ENCODE measurements at regions not wholly inside any gene's neighbourhood (a gene's known extent, or its start where the extent isn't known, plus 50 kb on each side); places are given as distances from the start of the nearest gene placed in this dataset.
"Not testable (repeated sequence)": the region's sequence is repeated elsewhere in the genome, so short reads cannot be mapped to it uniquely, and the experiment has no call there.

DNA sequence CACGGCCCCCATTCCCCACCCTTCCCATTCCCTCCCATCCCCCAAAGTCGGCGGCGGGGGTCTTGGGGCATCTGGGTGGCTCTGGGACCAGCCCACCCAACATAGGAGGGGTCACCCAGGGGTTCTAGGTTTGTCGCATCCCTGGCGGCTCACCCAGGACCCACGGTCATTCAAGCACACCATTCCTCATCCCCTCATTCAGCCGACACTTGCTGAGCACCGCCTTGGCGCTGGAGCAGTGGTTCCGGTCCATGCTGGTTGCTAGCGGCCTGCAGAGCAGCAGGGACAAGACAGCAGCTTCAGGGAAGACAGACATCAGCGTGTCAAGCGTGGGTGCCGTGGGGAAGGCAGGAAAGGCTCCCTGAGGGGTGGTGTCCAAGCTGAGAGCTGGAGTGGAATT lies 50.5 kb upstream of the OTOS start:
- no peak overlapping the region for H3K27ac Mint-ChIP-seq (ENCODE audit: low read depth)
- no peak overlapping the region for H3K4me3 Mint-ChIP-seq
- no peaks in the 10 kb centered on the region for H3K36me3 Mint-ChIP-seq (ENCODE audit: insufficient read depth)
- no peak for DNase-seq (ENCODE audit: low spot score in 2 of 2)
- H3K9me3 Mint-ChIP-seq, result no peaks in the 10 kb centered on the region
- peaks cover 47% of the 10 kb centered on the region for H3K27me3 Mint-ChIP-seq
- ATAC-seq (replicated peaks; ENCODE audit: extremely low read depth, poor library complexity, severe bottlenecking), result no peak
- no peaks in the 10 kb centered on the region for H3K4me1 Mint-ChIP-seq

DNA sequence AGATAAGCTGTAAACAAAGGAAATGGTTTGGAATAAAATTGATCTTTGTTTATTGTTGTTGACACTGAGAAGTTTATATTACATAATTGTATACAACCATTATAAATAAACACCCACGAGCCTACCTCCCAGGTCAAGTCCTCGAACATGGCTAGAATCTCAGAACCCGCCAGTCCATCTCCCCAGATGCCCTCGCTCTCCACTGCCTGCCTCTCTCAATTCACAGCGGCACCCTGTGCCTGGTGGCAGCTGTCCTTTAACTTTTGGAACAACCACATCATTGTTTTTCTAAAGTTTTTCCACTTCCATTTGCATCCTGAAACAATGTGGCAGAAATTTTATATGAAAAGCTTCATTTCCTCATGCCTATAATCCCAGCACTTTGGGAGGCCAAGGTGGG lies 52.2 kb upstream of the OTOS start:
- ATAC-seq (replicated peaks; ENCODE audit: extremely low read depth, poor library complexity, severe bottlenecking) (no peak), DNase-seq (ENCODE audit: low spot score in 2 of 2) (no peak)
- Mint-ChIP-seq H3K4me1 (no peaks in the 10 kb centered on the region), H3K9me3 (no peaks in the 10 kb centered on the region), H3K4me3 (no peak overlapping the region), H3K36me3 (ENCODE audit: insufficient read depth) (no peaks in the 10 kb centered on the region), H3K27ac (ENCODE audit: low read depth) (peak overlapping the region; percentile 24), H3K27me3 (peaks cover 34% of the 10 kb centered on the region)

- not testable (repeated sequence) for DNase-seq (ENCODE audit: low spot score in 2 of 2); H3K36me3 Mint-ChIP-seq (ENCODE audit: insufficient read depth); H3K27ac Mint-ChIP-seq (ENCODE audit: low read depth); H3K9me3 Mint-ChIP-seq; ATAC-seq (replicated peaks; ENCODE audit: extremely low read depth, poor library complexity, severe bottlenecking); H3K4me3 Mint-ChIP-seq; H3K4me1 Mint-ChIP-seq
- peaks cover 34% of the 10 kb centered on the region for H3K27me3 Mint-ChIP-seq
These were observed 53.9 kb upstream of the OTOS start for GRCh38 chr2:240194341-240194762.

GRCh38 chr2:240195316-240195861 lies 54.9 kb upstream of the OTOS start:
- Mint-ChIP-seq H3K9me3 (no peaks in the 10 kb centered on the region), H3K27me3 (peaks cover 34% of the 10 kb centered on the region), H3K27ac (ENCODE audit: low read depth) (no peak overlapping the region), H3K4me3 (no peak overlapping the region), H3K36me3 (ENCODE audit: insufficient read depth) (no peaks in the 10 kb centered on the region), H3K4me1 (no peaks in the 10 kb centered on the region)
- DNase-seq (ENCODE audit: low spot score in 2 of 2) (no peak), ATAC-seq (replicated peaks; ENCODE audit: extremely low read depth, poor library complexity, severe bottlenecking) (no peak)

DNA sequence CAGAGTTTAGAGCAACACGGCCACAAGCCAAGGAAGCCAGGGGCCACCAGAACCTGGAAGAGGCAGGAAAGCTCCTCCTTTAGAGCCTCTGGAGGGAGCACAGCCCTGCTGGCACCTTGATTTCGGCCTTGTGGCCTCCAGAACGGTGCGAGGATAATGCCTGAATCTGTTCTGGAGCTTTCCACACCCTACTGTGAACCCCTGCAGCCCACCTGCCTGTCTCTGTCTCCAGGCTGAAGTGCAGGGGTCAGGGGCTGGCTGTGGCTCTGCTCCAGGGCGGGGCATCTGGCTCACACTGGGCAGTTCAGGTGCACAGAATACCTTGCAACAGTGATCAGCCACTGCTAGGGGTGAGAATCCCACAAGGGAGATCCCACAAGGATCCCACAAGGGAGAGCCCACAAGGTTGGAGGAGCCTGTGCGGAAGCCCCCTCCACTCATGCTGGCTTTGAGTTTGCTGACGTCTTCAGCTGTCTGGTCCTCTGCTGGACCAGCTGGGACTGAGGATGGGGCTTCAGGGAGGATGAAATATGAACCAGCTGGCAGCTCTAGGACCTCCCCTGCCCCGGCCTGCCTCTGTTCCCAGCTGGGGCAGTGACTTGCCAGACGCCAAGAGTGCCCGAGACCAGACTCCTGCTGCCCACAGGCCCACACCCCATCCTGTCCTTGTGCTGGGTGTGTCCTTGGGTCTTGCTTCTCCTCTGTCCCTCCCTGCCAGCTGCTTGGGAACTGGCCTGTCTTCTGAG lies 56.4 kb upstream of the OTOS start:
- ATAC-seq (replicated peaks; ENCODE audit: extremely low read depth, poor library complexity, severe bottlenecking) (no peak), DNase-seq (ENCODE audit: low spot score in 2 of 2) (no peak)
- Mint-ChIP-seq H3K4me3 (no peak overlapping the region), H3K27me3 (peaks cover 36% of the 10 kb centered on the region), H3K36me3 (ENCODE audit: insufficient read depth) (no peaks in the 10 kb centered on the region), H3K4me1 (no peaks in the 10 kb centered on the region), H3K9me3 (no peaks in the 10 kb centered on the region), H3K27ac (ENCODE audit: low read depth) (no peak overlapping the region)

GRCh38 chr2:240197462-240198139 lies 57.1 kb upstream of the OTOS start:
- H3K4me1 Mint-ChIP-seq, result no peaks in the 10 kb centered on the region
- H3K9me3 Mint-ChIP-seq, result no peaks in the 10 kb centered on the region
- no peak for DNase-seq (ENCODE audit: low spot score in 2 of 2)
- H3K4me3 Mint-ChIP-seq, result no peak overlapping the region
- ATAC-seq (replicated peaks; ENCODE audit: extremely low read depth, poor library complexity, severe bottlenecking), result no peak
- no peaks in the 10 kb centered on the region for H3K36me3 Mint-ChIP-seq (ENCODE audit: insufficient read depth)
- peaks cover 30% of the 10 kb centered on the region for H3K27me3 Mint-ChIP-seq
- no peak overlapping the region for H3K27ac Mint-ChIP-seq (ENCODE audit: low read depth)

DNA sequence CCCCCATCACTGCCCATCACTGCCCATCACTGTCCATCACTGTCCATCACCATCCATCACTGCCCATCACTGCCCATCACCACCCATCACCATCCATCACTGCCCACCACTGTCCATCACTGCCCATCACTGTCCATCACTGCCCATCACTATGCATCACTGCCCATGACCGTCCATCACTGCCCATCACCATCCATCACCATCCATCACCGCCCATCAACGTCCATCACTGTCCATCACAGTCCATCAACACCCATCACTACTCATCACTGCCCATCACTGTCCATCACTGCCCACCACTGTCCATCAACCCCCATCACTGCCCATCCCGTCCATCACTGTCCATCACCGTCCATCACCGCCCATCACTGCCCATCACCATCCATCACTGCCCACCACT lies 57.8 kb upstream of the OTOS start:
- no peak for ATAC-seq (replicated peaks; ENCODE audit: extremely low read depth, poor library complexity, severe bottlenecking)
- DNase-seq (ENCODE audit: low spot score in 2 of 2), result no peak
- Mint-ChIP-seq H3K27me3 (peaks cover 30% of the 10 kb centered on the region), H3K27ac (ENCODE audit: low read depth) (no peak overlapping the region), H3K9me3 (no peaks in the 10 kb centered on the region), H3K36me3 (ENCODE audit: insufficient read depth) (no peaks in the 10 kb centered on the region), H3K4me3 (no peak overlapping the region), H3K4me1 (no peaks in the 10 kb centered on the region)

GRCh38 chr2:240199133-240199870 lies 58.8 kb upstream of the OTOS start:
- no peak overlapping the region for H3K4me3 Mint-ChIP-seq
- H3K4me1 Mint-ChIP-seq, result no peaks in the 10 kb centered on the region
- H3K36me3 Mint-ChIP-seq (ENCODE audit: insufficient read depth), result no peaks in the 10 kb centered on the region
- H3K27me3 Mint-ChIP-seq, result peaks cover 34% of the 10 kb centered on the region
- ATAC-seq (replicated peaks; ENCODE audit: extremely low read depth, poor library complexity, severe bottlenecking), result no peak
- no peak overlapping the region for H3K27ac Mint-ChIP-seq (ENCODE audit: low read depth)
- no peaks in the 10 kb centered on the region for H3K9me3 Mint-ChIP-seq
- DNase-seq (ENCODE audit: low spot score in 2 of 2), result no peak

- H3K4me3 Mint-ChIP-seq, result no peak overlapping the region
- H3K9me3 Mint-ChIP-seq, result no peaks in the 10 kb centered on the region
- no peaks in the 10 kb centered on the region for H3K36me3 Mint-ChIP-seq (ENCODE audit: insufficient read depth)
- no peak for DNase-seq (ENCODE audit: low spot score in 2 of 2)
- no peaks in the 10 kb centered on the region for H3K4me1 Mint-ChIP-seq
- no peak overlapping the region for H3K27ac Mint-ChIP-seq (ENCODE audit: low read depth)
- peaks cover 40% of the 10 kb centered on the region for H3K27me3 Mint-ChIP-seq
- ATAC-seq (replicated peaks; ENCODE audit: extremely low read depth, poor library complexity, severe bottlenecking), result no peak
These were observed 60.0 kb upstream of the OTOS start for GRCh38 chr2:240200230-240201051.

DNA sequence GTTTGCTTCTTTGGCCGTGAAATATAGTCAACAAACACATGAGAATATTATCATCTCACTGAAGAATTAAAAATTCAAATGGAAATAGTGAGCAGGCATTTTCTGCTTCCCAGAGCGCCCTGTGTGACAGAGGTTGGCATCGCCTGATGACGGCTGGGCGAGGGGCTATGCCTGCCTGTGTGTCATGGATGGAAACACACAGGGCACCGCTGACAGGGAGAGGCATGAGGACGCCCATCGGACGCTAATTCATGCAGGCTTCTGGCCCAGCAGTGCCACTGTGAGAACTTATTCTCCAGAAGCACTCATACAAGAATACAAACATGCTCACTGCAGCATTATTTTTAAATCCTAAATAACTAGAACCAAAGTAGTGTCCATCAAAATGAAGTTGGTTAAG lies 61.4 kb upstream of the OTOS start:
- H3K36me3 Mint-ChIP-seq (ENCODE audit: insufficient read depth), result no peaks in the 10 kb centered on the region
- no peak overlapping the region for H3K4me3 Mint-ChIP-seq
- ATAC-seq (replicated peaks; ENCODE audit: extremely low read depth, poor library complexity, severe bottlenecking) (no peak), DNase-seq (ENCODE audit: low spot score in 2 of 2) (no peak)
- H3K27me3 Mint-ChIP-seq, result peaks cover 40% of the 10 kb centered on the region
- no peaks in the 10 kb centered on the region for H3K9me3 Mint-ChIP-seq
- no peaks in the 10 kb centered on the region for H3K4me1 Mint-ChIP-seq
- H3K27ac Mint-ChIP-seq (ENCODE audit: low read depth), result no peak overlapping the region

DNA sequence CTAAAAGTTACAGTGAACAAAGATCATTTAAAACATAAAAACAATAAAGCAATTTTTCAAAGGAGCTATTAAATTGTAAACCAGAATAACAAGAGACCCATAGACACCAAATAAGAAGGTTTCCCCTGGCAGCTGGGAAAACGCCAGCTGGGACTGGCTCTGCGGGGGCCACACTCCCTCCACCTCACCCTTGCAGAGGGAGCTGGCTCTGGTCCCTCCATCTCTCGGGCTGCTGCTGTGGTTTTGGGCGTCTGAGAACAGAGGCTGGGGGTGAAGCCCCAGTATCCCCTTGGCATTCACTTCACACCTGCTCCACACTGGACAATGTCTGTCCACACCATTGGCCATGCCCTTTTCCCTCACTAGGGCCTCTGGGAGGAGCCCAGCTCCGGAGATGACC lies 62.1 kb upstream of the OTOS start:
- ATAC-seq (replicated peaks; ENCODE audit: extremely low read depth, poor library complexity, severe bottlenecking) (no peak), DNase-seq (ENCODE audit: low spot score in 2 of 2) (no peak)
- no peaks in the 10 kb centered on the region for H3K4me1 Mint-ChIP-seq
- no peak overlapping the region for H3K4me3 Mint-ChIP-seq
- no peaks in the 10 kb centered on the region for H3K9me3 Mint-ChIP-seq
- H3K36me3 Mint-ChIP-seq (ENCODE audit: insufficient read depth), result no peaks in the 10 kb centered on the region
- peaks cover 40% of the 10 kb centered on the region for H3K27me3 Mint-ChIP-seq
- H3K27ac Mint-ChIP-seq (ENCODE audit: low read depth), result no peak overlapping the region

All from central memory CD8-positive, alpha-beta T cell (primary cell).